Bone marrow (tissue), 2 donors: ENCODE measurements at regions not wholly inside any gene's neighbourhood (a gene's known extent, or its start where the extent isn't known, plus 50 kb on each side); places are given as distances from the start of the nearest gene placed in this dataset.
"Not testable (repeated sequence)": the region's sequence is repeated elsewhere in the genome, so short reads cannot be mapped to it uniquely, and the experiment has no call there.

Source experiments
- DNase-seq, 2 donors: peaks; one replicate each; lab custom pipeline; 2025; lab: John Stamatoyannopoulos, UW

- no peak for DNase-seq
These were observed 1692.2 kb downstream of the HACE1 start for GRCh38 chr6:103167345-103168071.

DNA sequence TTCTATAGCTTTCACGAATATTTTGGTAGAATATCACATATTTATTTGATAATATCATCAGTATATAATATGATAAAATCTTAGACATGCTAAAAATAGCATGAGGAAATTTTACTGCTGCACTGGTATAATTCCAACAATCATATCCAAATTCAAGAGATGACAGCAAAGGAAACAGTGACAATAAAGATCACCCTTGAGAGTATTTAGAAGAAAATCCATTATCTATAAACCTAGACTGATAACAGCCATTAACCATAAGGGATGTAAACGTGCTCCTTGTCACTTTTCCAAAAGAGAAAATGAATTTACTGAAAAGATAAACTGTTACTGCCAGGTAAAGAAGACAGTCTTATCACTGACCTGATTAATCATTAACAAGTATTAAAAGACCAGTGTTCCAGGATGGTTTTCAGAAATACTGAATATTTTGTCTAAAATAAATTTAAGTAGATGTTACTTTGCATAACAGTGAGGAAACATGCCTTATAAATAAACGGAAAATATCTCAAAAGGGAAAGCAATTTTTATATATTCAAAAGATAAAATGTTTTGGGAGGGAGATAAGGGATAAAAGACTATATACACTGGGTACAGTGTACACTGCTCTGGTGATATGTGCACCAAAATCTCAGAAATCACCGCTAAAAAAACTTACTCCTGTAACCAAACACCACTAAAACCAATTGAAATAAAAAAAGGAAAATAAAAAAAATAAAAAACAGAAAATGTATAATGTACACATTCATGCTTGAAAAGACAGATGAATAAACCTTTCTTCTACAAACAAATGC lies 1704.7 kb downstream of the HACE1 start:
- DNase-seq = no peak

DNA sequence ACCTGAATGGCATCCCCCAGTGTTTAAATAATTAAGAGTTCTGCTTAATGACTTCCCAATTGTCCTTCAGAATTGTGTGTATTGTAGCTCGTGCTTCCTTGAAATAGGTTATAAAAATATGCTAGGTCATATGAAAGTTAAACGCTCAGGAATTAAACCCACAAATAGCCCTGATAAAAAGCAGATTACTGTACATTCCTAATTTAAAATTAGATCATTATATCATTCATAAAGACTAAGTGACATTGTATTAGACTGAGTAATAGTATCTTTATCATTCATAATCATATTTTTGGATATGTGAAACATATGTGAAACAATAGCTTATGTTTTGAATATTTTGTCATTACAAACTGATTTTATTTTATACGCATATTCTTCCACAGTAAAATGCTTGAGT lies 1706.7 kb downstream of the HACE1 start:
- DNase-seq = no peak

GRCh38 chr6:103142902-103143301 lies 1716.8 kb downstream of the HACE1 start:
- DNase-seq = no peak

DNA sequence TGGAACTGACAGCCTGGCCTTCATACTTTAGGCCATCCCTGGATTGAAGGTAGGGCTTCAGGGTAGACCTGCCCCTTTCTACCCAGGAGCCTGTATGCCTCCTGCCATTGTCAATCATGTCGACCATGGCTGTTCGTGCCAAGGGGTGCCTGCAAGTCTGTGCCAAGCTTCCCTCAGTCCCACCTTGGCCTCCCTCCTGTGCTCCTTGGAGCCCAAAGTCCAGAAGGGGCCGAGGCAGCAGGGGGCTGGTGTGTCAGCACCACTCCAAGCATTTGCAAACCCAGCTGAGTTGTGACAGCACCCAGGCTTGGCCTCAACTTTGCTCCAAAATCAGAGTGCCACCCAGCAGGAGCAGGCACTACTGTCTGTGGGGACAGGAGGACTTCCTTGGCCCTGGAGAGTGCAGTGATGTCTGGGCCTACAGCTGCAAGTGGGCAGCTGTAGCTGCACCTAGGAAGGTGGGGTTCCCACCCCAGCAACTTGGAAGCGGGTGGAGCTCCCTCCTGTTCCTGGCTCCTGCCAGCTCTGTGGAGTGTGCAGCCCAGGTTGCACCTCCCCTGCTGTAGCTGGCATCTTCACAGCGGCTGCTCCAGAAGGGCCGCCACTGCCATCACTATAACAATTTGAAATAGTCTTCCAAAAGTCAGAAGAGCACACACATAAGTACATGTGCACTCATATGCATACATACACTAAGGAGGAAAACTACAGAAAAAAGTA lies 1719.3 kb downstream of the HACE1 start:
- no peak for DNase-seq

- no peak for DNase-seq
These were observed 1720.3 kb downstream of the HACE1 start for GRCh38 chr6:103139377-103139776.

DNA sequence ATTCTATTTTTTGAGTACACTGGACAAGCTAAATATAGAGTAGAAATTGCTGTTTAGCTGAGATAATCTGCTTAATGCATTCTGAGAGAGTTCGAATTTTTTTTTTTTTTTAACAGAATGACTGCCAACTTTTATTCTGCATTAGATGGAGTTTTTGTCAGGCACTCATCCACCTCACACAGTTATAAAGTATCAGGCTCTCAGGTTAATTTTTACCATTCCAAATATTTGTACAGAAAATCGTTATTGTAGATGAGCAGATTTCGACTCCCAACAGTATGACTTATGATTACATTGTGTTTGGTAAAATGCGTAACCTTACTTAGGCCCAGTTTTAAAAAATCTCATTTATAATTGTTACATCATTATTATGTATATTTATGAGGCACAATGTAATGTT lies 1731.0 kb downstream of the GRIK2 start:
- DNase-seq = no peak

DNA sequence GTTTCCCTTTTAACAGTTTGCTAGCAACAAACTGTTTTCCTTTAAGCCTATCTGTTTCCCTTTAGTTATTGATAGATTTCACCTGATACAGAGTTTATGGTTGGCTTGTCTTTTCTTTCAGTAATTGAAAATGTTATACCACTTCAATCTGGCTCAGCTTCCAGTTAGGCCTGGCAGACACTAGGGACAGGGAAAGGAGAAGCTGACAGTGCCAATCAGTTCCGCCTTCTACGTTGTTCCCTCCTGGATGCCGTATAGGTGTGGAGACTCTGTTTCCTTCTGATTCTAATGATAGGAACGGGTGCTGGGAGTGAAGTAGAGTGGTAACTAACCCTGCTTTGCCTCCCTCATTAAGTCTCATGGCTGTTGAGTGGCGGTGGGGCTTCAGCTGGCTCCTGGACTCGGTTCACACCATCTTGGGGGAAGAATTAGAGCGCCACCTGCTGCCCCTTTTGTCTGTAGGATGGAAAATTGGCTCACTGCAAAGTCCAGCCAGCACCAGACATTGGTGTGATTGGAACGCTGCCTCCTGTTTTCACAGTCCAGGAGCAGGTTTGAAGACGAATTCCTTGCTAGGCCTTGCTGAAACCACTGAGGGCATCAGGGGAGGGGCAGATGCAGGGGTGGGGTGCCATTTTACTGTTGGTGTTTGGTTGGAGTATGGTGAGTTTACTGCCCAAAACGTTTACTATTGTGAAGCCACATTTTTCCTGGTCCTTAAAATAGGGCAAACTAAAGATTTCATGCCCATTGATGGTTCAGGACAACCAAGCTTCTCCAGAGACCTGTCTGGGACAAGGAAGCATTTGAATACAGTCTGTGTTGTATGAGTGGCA lies 1729.5 kb downstream of the GRIK2 start:
- no peak for DNase-seq

- DNase-seq = no peak
These were observed 1725.5 kb downstream of the GRIK2 start for GRCh38 chr6:103119056-103119455.

DNA sequence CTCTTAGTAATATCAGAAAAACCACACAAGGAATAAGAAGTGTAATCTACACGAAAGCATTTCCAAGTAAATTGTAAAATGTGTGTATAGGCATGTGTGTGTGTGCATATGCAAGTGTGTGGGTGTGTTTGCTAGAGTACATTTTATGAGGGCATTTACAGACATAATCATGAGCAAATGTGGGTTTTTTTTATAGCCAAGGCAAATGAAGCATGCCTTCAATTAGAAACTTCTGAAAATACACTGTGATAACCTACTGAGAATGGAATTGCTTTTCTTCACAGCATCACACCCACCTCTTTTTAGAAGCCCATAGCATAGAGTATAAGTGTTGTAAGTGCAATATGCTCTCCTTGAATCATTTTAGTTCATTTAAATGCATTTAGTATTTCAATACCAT lies 1721.1 kb downstream of the GRIK2 start:
- DNase-seq = no peak

GRCh38 chr6:103113416-103113815 lies 1719.9 kb downstream of the GRIK2 start:
- DNase-seq = no peak

GRCh38 chr6:103107985-103108384 lies 1714.5 kb downstream of the GRIK2 start:
- DNase-seq = no peak

DNA sequence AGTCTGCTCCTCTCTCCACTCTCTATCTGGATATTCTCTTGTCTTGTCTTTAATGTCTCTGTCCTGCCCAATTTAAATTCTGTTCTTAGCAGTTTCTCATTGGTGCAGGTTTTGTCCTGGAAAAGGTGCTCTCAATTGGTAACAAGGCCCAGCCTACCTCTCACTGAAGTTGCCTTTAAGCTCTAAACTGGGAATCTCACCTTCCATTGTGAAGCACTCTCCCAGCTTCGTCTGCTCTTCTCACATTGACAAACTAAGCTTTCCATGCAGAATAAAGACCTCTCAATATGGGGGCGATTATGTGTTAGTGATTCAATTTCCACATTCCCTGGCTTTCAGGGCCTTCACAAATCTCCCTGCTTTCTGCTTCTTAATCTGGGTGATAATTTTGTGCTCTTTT lies 1712.2 kb downstream of the GRIK2 start:
- no peak for DNase-seq

DNA sequence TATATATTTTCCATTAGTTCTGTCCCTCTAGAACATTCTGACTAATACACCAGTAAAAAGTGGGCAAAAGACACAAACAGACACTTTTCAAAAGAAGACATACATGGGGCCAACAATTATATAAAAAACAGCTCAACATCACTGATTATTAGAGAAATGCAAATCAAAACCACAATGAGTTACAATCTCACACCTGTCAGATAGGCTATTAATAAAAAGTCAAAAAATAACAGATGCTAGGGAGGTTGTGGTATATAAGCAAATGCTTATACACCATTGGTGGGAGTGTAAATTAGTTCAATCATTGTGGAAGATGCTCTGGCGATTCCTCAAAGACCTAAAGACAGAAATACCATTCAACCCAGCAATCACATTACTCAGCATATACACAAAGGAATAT lies 1707.8 kb downstream of the GRIK2 start:
- no peak for DNase-seq

DNA sequence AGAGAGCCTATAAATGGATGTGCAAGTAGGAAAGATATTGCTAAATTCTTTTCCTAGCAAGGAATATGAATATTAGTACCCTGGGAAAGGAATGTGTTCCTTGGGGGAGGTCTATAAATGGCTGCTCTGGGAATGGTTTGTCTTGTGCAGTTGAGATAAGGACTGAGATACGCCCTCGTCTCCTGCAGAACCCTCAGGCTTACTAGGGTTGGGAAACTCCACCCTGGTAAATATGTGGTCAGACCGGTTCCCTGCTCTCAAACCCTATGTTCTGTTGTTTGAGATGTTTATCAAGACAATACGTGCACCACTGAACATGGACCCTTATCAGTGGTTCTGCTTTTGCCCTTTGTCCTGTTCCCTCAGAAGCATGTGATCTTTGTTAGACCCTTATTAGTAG lies 1698.9 kb downstream of the GRIK2 start:
- DNase-seq = not testable (repeated sequence)

DNA sequence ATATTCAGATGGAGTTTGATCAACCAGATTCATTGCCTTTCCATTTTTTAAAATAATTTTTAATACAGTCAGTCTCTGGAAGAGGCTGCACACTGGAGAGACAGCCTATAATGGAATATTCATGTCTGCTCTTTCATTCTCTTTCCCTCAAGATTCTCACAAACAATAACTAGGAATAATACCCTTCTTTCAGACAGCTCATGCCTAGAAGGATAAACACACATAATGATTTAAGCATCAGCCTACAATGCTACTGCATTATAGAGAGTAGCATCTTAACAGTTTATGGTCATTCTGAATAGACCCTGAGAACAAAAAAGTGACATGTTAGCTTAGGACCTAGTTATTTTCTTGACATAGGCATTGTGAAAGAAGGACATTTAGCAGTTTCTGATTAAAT lies 1692.3 kb downstream of the GRIK2 start:
- no peak for DNase-seq

- no peak for DNase-seq
These were observed 1688.5 kb downstream of the GRIK2 start for GRCh38 chr6:103081876-103082630.

GRCh38 chr6:103081126-103081525 lies 1687.6 kb downstream of the GRIK2 start:
- no peak for DNase-seq

- no peak for DNase-seq
These were observed 1687.0 kb downstream of the GRIK2 start for GRCh38 chr6:103080497-103080896.

GRCh38 chr6:103079867-103080266 lies 1686.4 kb downstream of the GRIK2 start:
- DNase-seq = no peak

DNA sequence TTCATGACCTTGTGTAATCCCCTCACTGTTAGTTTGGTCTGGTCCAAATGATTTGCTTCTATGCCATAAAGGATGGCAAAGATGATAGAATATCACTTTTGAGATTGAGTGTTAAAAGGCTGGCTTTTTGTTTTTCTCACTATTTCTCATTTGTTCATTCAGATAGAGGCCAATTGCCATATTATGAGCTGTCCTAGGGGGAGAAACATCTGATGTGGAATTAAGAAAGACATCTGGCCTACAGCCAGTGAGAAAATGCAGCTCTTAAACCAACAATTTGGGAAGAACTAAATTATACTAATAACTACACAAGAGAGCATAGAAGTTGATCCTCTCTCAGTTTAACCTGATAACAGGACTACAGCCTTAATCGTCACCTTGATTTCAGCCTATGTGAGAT lies 1668.6 kb downstream of the GRIK2 start:
- DNase-seq = no peak
